ENCODE measurements at regions not wholly inside any gene's neighbourhood (a gene's known extent, or its start where the extent isn't known, plus 50 kb on each side); places are given as distances from the start of the nearest gene placed in this dataset.

DNA sequence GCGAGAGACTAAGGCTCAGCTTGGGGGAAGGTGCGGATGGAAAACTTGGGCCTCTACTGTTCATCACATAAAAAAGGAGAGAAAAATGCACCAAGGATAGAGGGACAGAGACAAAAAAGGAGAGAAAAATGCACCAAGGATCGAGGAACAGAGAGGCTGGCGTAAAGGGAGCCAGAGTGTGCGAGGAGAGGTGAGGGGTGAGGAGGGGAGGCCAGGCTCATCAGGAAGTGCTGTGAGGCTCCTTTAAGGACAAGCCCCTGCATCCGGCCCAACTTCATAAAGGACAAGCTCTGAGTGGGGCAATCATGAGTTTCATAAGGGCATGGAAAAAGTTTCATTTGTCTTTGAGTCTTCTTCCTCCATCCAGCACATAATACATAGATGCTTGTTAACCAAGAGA lies 117.2 kb upstream of the NXT1 start:
- H3K27ac ChIP-seq, result no peak overlapping the region
- no peaks in the 10 kb centered on the region for H3K4me1 ChIP-seq
- intact Hi-C loops (cut with DNase I), result loop anchor here (10.0 kb wide), 1 partner anchor 539 kb away; no protein-coding TSS in a partner anchor
- H3K9me3 ChIP-seq, result no peaks in the 10 kb centered on the region
- no peaks in the 10 kb centered on the region for H3K36me3 ChIP-seq
- no peak for TF ChIP-seq CTCF (IDR thresholded peaks at IDR 0.05)
- no peak overlapping the region for H3K4me3 ChIP-seq
- H3K9ac ChIP-seq (ENCODE audit: low read depth in 2 of 2, low read length in 2 of 2), result no peak overlapping the region
- no peak for DNase-seq
- no peaks in the 10 kb centered on the region for H3K27me3 ChIP-seq

DNA sequence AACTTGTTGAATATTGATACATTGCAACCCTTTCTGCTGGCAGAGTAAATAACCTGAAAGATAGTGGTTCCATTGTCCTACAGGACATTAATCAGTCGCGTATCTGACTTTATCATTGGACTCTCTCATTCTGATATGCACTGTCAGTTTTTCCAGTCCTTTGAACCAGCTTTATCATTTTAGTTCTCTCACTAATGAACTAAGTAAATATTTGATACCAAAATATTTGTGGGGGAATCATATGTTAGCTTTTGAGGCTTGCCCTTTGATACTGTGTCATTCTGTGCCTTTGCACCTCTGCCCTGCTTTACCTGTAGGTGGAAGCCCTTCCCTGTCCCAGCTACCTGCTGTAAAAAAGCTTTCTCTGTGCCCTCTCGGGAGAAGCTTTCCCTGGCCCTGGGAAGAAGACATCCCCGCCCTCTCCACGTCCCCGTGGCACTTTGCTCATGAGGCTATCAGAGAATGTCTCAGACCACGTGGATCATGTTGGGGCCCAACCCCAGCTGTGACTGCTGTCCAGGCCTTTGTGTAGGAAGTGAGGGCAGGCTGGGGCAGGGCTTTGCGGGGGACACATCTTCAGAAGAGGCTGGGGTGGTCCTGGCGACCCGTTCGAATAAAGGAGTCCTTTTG lies 117.8 kb upstream of the NXT1 start:
- Histone ChIP-seq H3K36me3 (no peaks in the 10 kb centered on the region), H3K4me1 (no peaks in the 10 kb centered on the region), H3K27me3 (no peaks in the 10 kb centered on the region), H3K9ac (ENCODE audit: low read depth in 2 of 2, low read length in 2 of 2) (no peak overlapping the region), H3K27ac (no peak overlapping the region), H3K4me3 (no peak overlapping the region), H3K9me3 (no peaks in the 10 kb centered on the region)
- intact Hi-C loops (cut with DNase I), result loop anchor here (10.0 kb wide), 1 partner anchor 538 kb away; no protein-coding TSS in a partner anchor
- TF ChIP-seq CTCF (IDR thresholded peaks at IDR 0.05), result no peak
- no peak for DNase-seq

- intact Hi-C loops (cut with DNase I), result loop anchor here (10.0 kb wide), 1 partner anchor 537 kb away; no protein-coding TSS in a partner anchor
- no peak for TF ChIP-seq CTCF (IDR thresholded peaks at IDR 0.05)
- Histone ChIP-seq H3K27me3 (no peaks in the 10 kb centered on the region), H3K9ac (ENCODE audit: low read depth in 2 of 2, low read length in 2 of 2) (no peak overlapping the region), H3K4me1 (no peaks in the 10 kb centered on the region), H3K4me3 (no peak overlapping the region), H3K36me3 (no peaks in the 10 kb centered on the region), H3K9me3 (no peaks in the 10 kb centered on the region), H3K27ac (no peak overlapping the region)
- no peak for DNase-seq
These were observed 118.4 kb upstream of the NXT1 start for GRCh38 chr20:23232219-23232581.

DNA sequence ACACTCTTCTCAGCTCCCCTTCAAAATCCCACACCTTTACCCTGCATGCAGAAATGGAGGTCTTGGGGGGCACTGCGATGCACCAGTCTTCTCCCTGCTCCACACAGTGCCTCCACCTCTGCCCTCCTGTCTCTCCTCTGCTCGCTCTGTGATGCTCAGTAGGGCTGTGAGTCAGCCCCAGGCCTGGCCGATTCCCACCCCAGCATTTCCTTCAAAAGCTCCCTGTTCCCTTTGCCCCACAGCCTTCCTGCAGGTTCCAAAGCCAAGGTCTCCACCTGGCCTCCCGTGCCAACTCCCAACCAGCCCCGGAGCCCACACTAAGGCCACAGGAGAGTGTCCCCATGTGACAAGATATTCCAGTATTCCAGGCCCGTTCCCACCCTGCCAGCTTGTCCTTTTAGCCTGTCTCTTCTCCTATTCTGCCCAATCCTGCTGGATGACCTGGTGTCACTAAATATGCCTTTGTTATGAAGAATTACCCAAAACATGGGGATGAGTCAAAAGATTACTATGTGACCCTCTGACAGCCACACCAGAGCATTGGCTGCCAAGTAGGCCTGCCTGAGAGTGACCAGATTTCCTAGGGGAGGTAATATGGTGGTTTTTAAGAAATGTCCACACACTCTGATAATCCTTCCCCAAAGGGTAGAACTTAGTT lies 118.9 kb upstream of the NXT1 start:
- no peak overlapping the region for H3K4me3 ChIP-seq
- H3K4me1 ChIP-seq, result no peaks in the 10 kb centered on the region
- intact Hi-C loops (cut with DNase I), result loop anchor here (10.0 kb wide), 1 partner anchor 537 kb away; no protein-coding TSS in a partner anchor
- H3K27ac ChIP-seq, result no peak overlapping the region
- H3K9me3 ChIP-seq, result no peaks in the 10 kb centered on the region
- no peak for DNase-seq
- no peak overlapping the region for H3K9ac ChIP-seq (ENCODE audit: low read depth in 2 of 2, low read length in 2 of 2)
- H3K36me3 ChIP-seq, result no peaks in the 10 kb centered on the region
- no peak for TF ChIP-seq CTCF (IDR thresholded peaks at IDR 0.05)
- no peaks in the 10 kb centered on the region for H3K27me3 ChIP-seq

DNA sequence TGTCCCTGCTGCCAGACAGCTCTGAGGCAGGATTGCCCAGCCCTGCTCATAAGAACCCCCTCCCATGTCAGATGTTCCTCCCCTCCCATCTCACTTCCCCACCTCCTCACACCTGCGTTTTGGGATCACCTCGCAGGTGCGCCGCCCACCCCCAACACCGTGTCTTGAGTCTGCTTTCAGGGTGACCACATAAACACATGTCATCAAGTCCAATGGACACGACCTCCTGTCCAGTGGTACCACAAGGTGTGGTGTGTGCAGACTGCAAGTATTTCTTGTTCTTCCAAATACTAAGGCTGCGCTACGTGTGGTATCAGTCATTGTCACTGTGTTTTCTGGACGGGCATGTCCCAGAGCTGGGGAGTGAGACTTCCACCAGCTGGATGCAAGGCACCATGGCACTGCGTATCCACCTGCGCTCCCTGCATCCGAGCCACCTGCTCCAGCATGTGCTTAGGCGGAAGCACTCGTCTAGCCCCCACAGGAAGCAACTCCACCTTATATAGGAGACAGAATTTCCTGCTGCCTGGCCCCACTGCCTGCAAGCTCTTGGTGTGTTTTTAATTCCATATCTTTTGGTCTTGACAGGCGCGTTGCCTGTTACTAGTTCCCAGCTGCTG lies 119.7 kb upstream of the NXT1 start:
- Histone ChIP-seq H3K27ac (no peak overlapping the region), H3K27me3 (no peaks in the 10 kb centered on the region), H3K4me1 (no peaks in the 10 kb centered on the region), H3K9me3 (no peaks in the 10 kb centered on the region), H3K36me3 (no peaks in the 10 kb centered on the region), H3K4me3 (no peak overlapping the region), H3K9ac (ENCODE audit: low read depth in 2 of 2, low read length in 2 of 2) (no peak overlapping the region)
- intact Hi-C loops (cut with DNase I), result loop anchor here (10.0 kb wide), 1 partner anchor 536 kb away; no protein-coding TSS in a partner anchor
- no peak for DNase-seq
- TF ChIP-seq CTCF (IDR thresholded peaks at IDR 0.05), result no peak
